Sigmoid colon (tissue), 4 donors: ENCODE measurements at regions not wholly inside any gene's neighbourhood (a gene's known extent, or its start where the extent isn't known, plus 50 kb on each side); places are given as distances from the start of the nearest gene placed in this dataset.

ENCODE experiments used
- CTCF ChIP-seq, 4 experiments: fragments of 450-650 bp in 3 of 4; fragments of 200-600 bp in 1 of 4; IDR thresholded peaks; one replicate each; pipeline ENCODE4 v1.5.1; 2016 to 2019; ENCODE audit warnings: antibody characterized with exemption in 4 of 4, mild to moderate bottlenecking in 3 of 4, moderate library complexity in 2 of 4
- POLR2A ChIP-seq, 2 donors: fragments of 450-650 bp; IDR thresholded peaks; one replicate each; pipeline ENCODE4 v1.6.1; 2016; ENCODE audit warnings: antibody characterized with exemption in 2 of 2, mild to moderate bottlenecking in 2 of 2, moderate library complexity in 2 of 2
- POLR2AphosphoS5 ChIP-seq, 4 donors: sonication (generic); formaldehyde crosslinking; IDR thresholded peaks; one replicate each; pipeline ENCODE4 v1.6.1; 2017; ENCODE audit warnings: antibody characterized with exemption in 4 of 4

- TF ChIP-seq CTCF (IDR thresholded peaks at IDR 0.05) (no peak), POLR2A (IDR thresholded peaks at IDR 0.05) (no peak), POLR2AphosphoS5 (IDR thresholded peaks at IDR 0.05) (no peak)
Observed at GRCh38 chr4:152022543-152022942, 261.7 kb upstream of the GATB start.
